HG02678 (cell line): ENCODE measurements at regions not wholly inside any gene's neighbourhood (a gene's known extent, or its start where the extent isn't known, plus 50 kb on each side); places are given as distances from the start of the nearest gene placed in this dataset.

Experiments used
- ATAC-seq: cut with Tn5 transposase; IDR thresholded peaks from one replicate; pipeline ENCODE4 v1.9.1; 2021; ENCODE audit warnings: mild to moderate bottlenecking, moderate library complexity; ENCODE audit not compliant: unreplicated experiment

GRCh38 chr1:218705911-218706893 lies 361.1 kb downstream of the TGFB2 start:
- no peak for ATAC-seq

GRCh38 chr1:218711001-218711400 lies 365.9 kb downstream of the TGFB2 start:
- no peak for ATAC-seq

- ATAC-seq: no peak
Measured at GRCh38 chr1:218711884-218712674, 366.9 kb downstream of the TGFB2 start.

- no peak for ATAC-seq
Measured at GRCh38 chr1:218712677-218713076, 367.5 kb downstream of the TGFB2 start.

GRCh38 chr1:218715961-218716669 lies 371.0 kb downstream of the TGFB2 start:
- ATAC-seq: no peak

- ATAC-seq: no peak
Measured at GRCh38 chr1:218717575-218717974, 372.4 kb downstream of the TGFB2 start.

GRCh38 chr1:218718206-218718605 lies 373.1 kb downstream of the TGFB2 start:
- no peak for ATAC-seq

GRCh38 chr1:218718977-218719376 lies 373.8 kb downstream of the TGFB2 start:
- ATAC-seq: no peak

- ATAC-seq: no peak
Measured at GRCh38 chr1:218728898-218729565, 383.9 kb downstream of the TGFB2 start.

GRCh38 chr1:218735436-218736032 lies 390.4 kb downstream of the TGFB2 start:
- no peak for ATAC-seq

- ATAC-seq: no peak
Measured at GRCh38 chr1:218739426-218739825, 394.3 kb downstream of the TGFB2 start.

GRCh38 chr1:218741852-218742251 lies 396.7 kb downstream of the TGFB2 start:
- ATAC-seq: no peak

GRCh38 chr1:218742467-218743262 lies 397.5 kb downstream of the TGFB2 start:
- no peak for ATAC-seq

- ATAC-seq: no peak
Measured at GRCh38 chr1:218743861-218744505, 398.8 kb downstream of the TGFB2 start.

GRCh38 chr1:218748071-218748470 lies 402.9 kb downstream of the TGFB2 start:
- ATAC-seq: no peak

- ATAC-seq: no peak
Measured at GRCh38 chr1:218750216-218750970, 405.3 kb downstream of the TGFB2 start.

GRCh38 chr1:218751208-218751948 lies 406.2 kb downstream of the TGFB2 start:
- no peak for ATAC-seq
